HEK293 (cell line): ENCODE measurements at regions not wholly inside any gene's neighbourhood (a gene's known extent, or its start where the extent isn't known, plus 50 kb on each side); places are given as distances from the start of the nearest gene placed in this dataset.

Experiments
- CTCF ChIA-PET: fragments of 350-600 bp; formaldehyde crosslinking; extraction: SDS; loops from one replicate; lab custom pipeline; 2021; ENCODE audit warnings: antibody characterized with exemption; lab: Yijun Ruan, JAX
- POLR2A ChIA-PET: fragments of 300-600 bp; formaldehyde crosslinking; extraction: SDS; loops from one replicate; lab custom pipeline; 2020; ENCODE audit warnings: antibody characterized with exemption, inconsistent platforms; lab: Yijun Ruan, JAX
- H3K27ac ChIP-seq: fragments of 200-500 bp; sonication (Bioruptor generic); 2 replicates; pipeline ENCODE4 v1.5.1; 2014; ENCODE audit warnings: low read depth, low read length, control low read depth, inconsistent platforms; ENCODE audit errors: extremely low read depth
- H3K36me3 ChIP-seq, 2 experiments: fragments of 200-500 bp in 1 of 2; sonication (Bioruptor generic) in 1 of 2; 1 replicate in 1 of 2; 2 replicates in 1 of 2; pipeline ENCODE4 v1.5.1; 2014 to 2017; ENCODE audit warnings: inconsistent platforms in 2 of 2, low read length in 2 of 2; ENCODE audit not compliant: control insufficient read depth in 2 of 2, insufficient read depth in 1 of 2
- H3K4me1 ChIP-seq: fragments of 200-500 bp; sonication (Bioruptor generic); 2 replicates; pipeline ENCODE4 v1.5.1; 2014; ENCODE audit warnings: mild to moderate bottlenecking, low read length, inconsistent platforms; ENCODE audit not compliant: control insufficient read depth, insufficient read depth
- H3K4me3 ChIP-seq: 2 replicates; pipeline ENCODE4 v1.5.1; 2011; ENCODE audit warnings: low read depth, mild to moderate bottlenecking, control low read depth, low read length, moderate library complexity
- H3K9me3 ChIP-seq: fragments of 200-500 bp; sonication (Bioruptor generic); 2 replicates; pipeline ENCODE4 v1.5.1; 2014; ENCODE audit warnings: low read depth, low read length, inconsistent platforms; ENCODE audit not compliant: control insufficient read depth, insufficient read depth
- BCL11B ChIP-seq: fragments of 450-650 bp; formaldehyde crosslinking; IDR thresholded peaks from 2 replicates; pipeline ENCODE4 v1.5.1; 2016; ENCODE audit warnings: low read depth, missing biosample characterization, missing genetic modification characterization
- EGR2 ChIP-seq: fragments of 450-650 bp; formaldehyde crosslinking; IDR thresholded peaks from 2 replicates; pipeline ENCODE4 v1.5.1; 2016; ENCODE audit warnings: low read depth, missing biosample characterization, missing genetic modification characterization
- FEZF1 ChIP-seq: fragments of 450-650 bp; formaldehyde crosslinking; IDR thresholded peaks from 2 replicates; pipeline ENCODE4 v1.5.1; 2016; ENCODE audit warnings: missing biosample characterization, missing genetic modification characterization
- GLI4 ChIP-seq: fragments of 450-650 bp; formaldehyde crosslinking; IDR thresholded peaks from 2 replicates; pipeline ENCODE4 v1.5.1; 2016; ENCODE audit warnings: missing biosample characterization, missing genetic modification characterization
- GLIS2 ChIP-seq: fragments of 450-650 bp; formaldehyde crosslinking; IDR thresholded peaks from 2 replicates; pipeline ENCODE4 v1.5.1; 2016; ENCODE audit warnings: missing biosample characterization, missing genetic modification characterization
- HIC1 ChIP-seq: fragments of 450-650 bp; formaldehyde crosslinking; IDR thresholded peaks from 2 replicates; pipeline ENCODE4 v1.5.1; 2016; ENCODE audit warnings: missing biosample characterization, missing genetic modification characterization
- SP7 ChIP-seq: fragments of 450-650 bp; formaldehyde crosslinking; IDR thresholded peaks from 2 replicates; pipeline ENCODE4 v1.5.1; 2016; ENCODE audit warnings: missing biosample characterization, missing genetic modification characterization
- YY2 ChIP-seq: fragments of 450-650 bp; formaldehyde crosslinking; IDR thresholded peaks from 2 replicates; pipeline ENCODE4 v1.5.1; 2016; ENCODE audit warnings: missing biosample characterization, missing genetic modification characterization
- ZBTB1 ChIP-seq: fragments of 450-650 bp; formaldehyde crosslinking; IDR thresholded peaks from 2 replicates; pipeline ENCODE4 v1.5.1; 2016; ENCODE audit warnings: missing biosample characterization, missing genetic modification characterization
- ZEB2 ChIP-seq: fragments of 450-650 bp; formaldehyde crosslinking; IDR thresholded peaks from 2 replicates; pipeline ENCODE4 v1.5.1; 2016; ENCODE audit warnings: missing biosample characterization, missing genetic modification characterization
- ZIC2 ChIP-seq: fragments of 450-650 bp; formaldehyde crosslinking; IDR thresholded peaks from 2 replicates; pipeline ENCODE4 v1.5.1; 2016; ENCODE audit warnings: missing biosample characterization, missing genetic modification characterization
- ZNF112 ChIP-seq: fragments of 450-650 bp; formaldehyde crosslinking; IDR thresholded peaks from 2 replicates; pipeline ENCODE4 v1.5.0; 2017; ENCODE audit warnings: missing biosample characterization, missing genetic modification characterization
- ZNF114 ChIP-seq: fragments of 450-650 bp; formaldehyde crosslinking; IDR thresholded peaks from 2 replicates; pipeline ENCODE4 v1.5.0; 2017; ENCODE audit warnings: missing biosample characterization, missing genetic modification characterization
- ZNF140 ChIP-seq: fragments of 450-650 bp; formaldehyde crosslinking; IDR thresholded peaks from 2 replicates; pipeline ENCODE4 v1.5.1; 2016; ENCODE audit warnings: missing biosample characterization, missing genetic modification characterization
- ZNF184 ChIP-seq: fragments of 450-650 bp; IDR thresholded peaks from 2 replicates; pipeline ENCODE4 v1.5.1; 2018; ENCODE audit warnings: missing biosample characterization, mild to moderate bottlenecking, missing genetic modification characterization
- ZNF248 ChIP-seq: fragments of 450-650 bp; formaldehyde crosslinking; IDR thresholded peaks from 2 replicates; pipeline ENCODE4 v1.5.1; 2017; ENCODE audit warnings: missing biosample characterization, missing genetic modification characterization
- ZNF302 ChIP-seq: fragments of 450-650 bp; formaldehyde crosslinking; IDR thresholded peaks from 2 replicates; pipeline ENCODE4 v1.5.1; 2016; ENCODE audit warnings: missing biosample characterization, missing genetic modification characterization, low read depth
- ZNF311 ChIP-seq: fragments of 450-650 bp; formaldehyde crosslinking; IDR thresholded peaks from 2 replicates; pipeline ENCODE4 v1.5.1; 2017; ENCODE audit warnings: missing biosample characterization, missing genetic modification characterization, borderline replicate concordance
- ZNF488 ChIP-seq: fragments of 450-650 bp; formaldehyde crosslinking; IDR thresholded peaks from 2 replicates; pipeline ENCODE4 v1.5.1; 2016; ENCODE audit warnings: missing biosample characterization, missing genetic modification characterization
- ZNF624 ChIP-seq: fragments of 450-650 bp; formaldehyde crosslinking; IDR thresholded peaks from 2 replicates; pipeline ENCODE4 v1.5.1; 2017; ENCODE audit warnings: missing biosample characterization, missing genetic modification characterization
- TF ChIP-seq, protein P1 (sequence below): fragments of 450-650 bp; formaldehyde crosslinking; IDR thresholded peaks from 2 replicates; pipeline ENCODE4 v1.5.1; 2017; ENCODE audit warnings: missing biosample characterization, mild to moderate bottlenecking, missing genetic modification characterization, moderate library complexity
- TF ChIP-seq, protein P2 (sequence below): fragments of 450-650 bp; formaldehyde crosslinking; IDR thresholded peaks from 2 replicates; pipeline ENCODE4 v1.5.1; 2016; ENCODE audit warnings: missing biosample characterization, missing genetic modification characterization
- TF ChIP-seq, protein P3 (sequence below): fragments of 450-650 bp; IDR thresholded peaks from 2 replicates; pipeline ENCODE4 v1.5.1; 2018; ENCODE audit warnings: missing biosample characterization, mild to moderate bottlenecking, missing genetic modification characterization

DNA sequence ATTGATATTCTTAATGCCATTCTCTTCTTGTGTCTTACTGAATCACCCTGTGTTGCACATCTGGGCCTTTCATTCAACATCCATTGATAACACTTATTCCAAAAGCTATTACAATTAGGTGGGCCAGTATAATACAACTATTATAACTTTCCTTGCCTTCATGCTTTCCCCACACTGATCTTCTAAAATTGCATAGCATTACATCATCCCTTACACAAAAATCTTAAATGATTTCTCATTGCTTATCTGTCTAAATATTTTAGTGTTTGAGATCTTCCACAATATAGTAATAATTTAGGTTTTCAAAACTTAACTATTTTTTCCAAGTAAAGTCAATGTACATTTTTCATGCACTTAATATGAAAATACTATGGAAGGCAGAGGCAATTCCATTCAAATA lies 1634.1 kb downstream of the PLA2G4A start:
- CTCF ChIA-PET: no interaction called here
- no peaks in the 10 kb centered on the region for H3K4me1 ChIP-seq
- TF ChIP-seq YY2 (tag by site-specific recombination) (no peak), ZNF248 (tag by site-specific recombination) (no peak), ZBTB1 (no peak), ZNF112 (no peak), ZEB2 (tag by site-specific recombination) (no peak), ZIC2 (tag by site-specific recombination) (no peak), HIC1 (no peak), ZNF311 (tag by site-specific recombination) (no peak), ZNF114 (no peak)
- TF ChIP-seq, protein P1, sequence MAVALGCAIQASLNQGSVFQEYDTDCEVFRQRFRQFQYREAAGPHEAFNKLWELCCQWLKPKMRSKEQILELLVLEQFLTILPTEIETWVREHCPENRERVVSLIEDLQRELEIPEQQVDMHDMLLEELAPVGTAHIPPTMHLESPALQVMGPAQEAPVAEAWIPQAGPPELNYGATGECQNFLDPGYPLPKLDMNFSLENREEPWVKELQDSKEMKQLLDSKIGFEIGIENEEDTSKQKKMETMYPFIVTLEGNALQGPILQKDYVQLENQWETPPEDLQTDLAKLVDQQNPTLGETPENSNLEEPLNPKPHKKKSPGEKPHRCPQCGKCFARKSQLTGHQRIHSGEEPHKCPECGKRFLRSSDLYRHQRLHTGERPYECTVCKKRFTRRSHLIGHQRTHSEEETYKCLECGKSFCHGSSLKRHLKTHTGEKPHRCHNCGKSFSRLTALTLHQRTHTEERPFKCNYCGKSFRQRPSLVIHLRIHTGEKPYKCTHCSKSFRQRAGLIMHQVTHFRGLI (tag by site-specific recombination): no peak
- TF ChIP-seq, all 188 proteins: peak for 0
- Histone ChIP-seq H3K36me3 (no peaks in the 10 kb centered on the region), H3K4me3 (no peak overlapping the region), H3K9me3 (no peaks in the 10 kb centered on the region), H3K27ac (no peak overlapping the region)
- POLR2A ChIA-PET: no interaction called here

GRCh38 chr1:188463919-188464318 lies 1635.2 kb downstream of the PLA2G4A start:
- no peaks in the 10 kb centered on the region for H3K9me3 ChIP-seq
- ChIA-PET POLR2A (no interaction called here), CTCF (no interaction called here)
- H3K4me1 ChIP-seq: no peaks in the 10 kb centered on the region
- no peaks in the 10 kb centered on the region for H3K36me3 ChIP-seq
- no peak overlapping the region for H3K27ac ChIP-seq
- no peak overlapping the region for H3K4me3 ChIP-seq
- TF ChIP-seq ZNF488 (tag by site-specific recombination) (no peak), ZNF302 (tag by site-specific recombination) (no peak), SP7 (tag by site-specific recombination) (no peak), FEZF1 (tag by site-specific recombination) (no peak), EGR2 (tag by site-specific recombination) (no peak), ZNF140 (tag by site-specific recombination) (no peak), BCL11B (tag by site-specific recombination) (no peak), GLIS2 (no peak), GLI4 (tag by site-specific recombination) (no peak), ZNF184 (tag by site-specific recombination) (no peak), ZNF624 (tag by site-specific recombination) (no peak)
- TF ChIP-seq, protein P2, sequence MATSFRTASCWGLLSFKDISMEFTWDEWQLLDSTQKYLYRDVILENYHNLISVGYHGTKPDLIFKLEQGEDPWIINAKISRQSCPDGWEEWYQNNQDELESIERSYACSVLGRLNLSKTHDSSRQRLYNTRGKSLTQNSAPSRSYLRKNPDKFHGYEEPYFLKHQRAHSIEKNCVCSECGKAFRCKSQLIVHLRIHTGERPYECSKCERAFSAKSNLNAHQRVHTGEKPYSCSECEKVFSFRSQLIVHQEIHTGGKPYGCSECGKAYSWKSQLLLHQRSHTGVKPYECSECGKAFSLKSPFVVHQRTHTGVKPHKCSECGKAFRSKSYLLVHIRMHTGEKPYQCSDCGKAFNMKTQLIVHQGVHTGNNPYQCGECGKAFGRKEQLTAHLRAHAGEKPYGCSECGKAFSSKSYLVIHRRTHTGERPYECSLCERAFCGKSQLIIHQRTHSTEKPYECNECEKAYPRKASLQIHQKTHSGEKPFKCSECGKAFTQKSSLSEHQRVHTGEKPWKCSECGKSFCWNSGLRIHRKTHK (tag by site-specific recombination): no peak
- TF ChIP-seq, protein P3, sequence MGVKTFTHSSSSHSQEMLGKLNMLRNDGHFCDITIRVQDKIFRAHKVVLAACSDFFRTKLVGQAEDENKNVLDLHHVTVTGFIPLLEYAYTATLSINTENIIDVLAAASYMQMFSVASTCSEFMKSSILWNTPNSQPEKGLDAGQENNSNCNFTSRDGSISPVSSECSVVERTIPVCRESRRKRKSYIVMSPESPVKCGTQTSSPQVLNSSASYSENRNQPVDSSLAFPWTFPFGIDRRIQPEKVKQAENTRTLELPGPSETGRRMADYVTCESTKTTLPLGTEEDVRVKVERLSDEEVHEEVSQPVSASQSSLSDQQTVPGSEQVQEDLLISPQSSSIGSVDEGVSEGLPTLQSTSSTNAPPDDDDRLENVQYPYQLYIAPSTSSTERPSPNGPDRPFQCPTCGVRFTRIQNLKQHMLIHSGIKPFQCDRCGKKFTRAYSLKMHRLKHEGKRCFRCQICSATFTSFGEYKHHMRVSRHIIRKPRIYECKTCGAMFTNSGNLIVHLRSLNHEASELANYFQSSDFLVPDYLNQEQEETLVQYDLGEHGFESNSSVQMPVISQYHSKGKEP (tag by site-specific recombination): no peak
